ENCODE measurements at regions not wholly inside any gene's neighbourhood (a gene's known extent, or its start where the extent isn't known, plus 50 kb on each side); places are given as distances from the start of the nearest gene placed in this dataset.

DNA sequence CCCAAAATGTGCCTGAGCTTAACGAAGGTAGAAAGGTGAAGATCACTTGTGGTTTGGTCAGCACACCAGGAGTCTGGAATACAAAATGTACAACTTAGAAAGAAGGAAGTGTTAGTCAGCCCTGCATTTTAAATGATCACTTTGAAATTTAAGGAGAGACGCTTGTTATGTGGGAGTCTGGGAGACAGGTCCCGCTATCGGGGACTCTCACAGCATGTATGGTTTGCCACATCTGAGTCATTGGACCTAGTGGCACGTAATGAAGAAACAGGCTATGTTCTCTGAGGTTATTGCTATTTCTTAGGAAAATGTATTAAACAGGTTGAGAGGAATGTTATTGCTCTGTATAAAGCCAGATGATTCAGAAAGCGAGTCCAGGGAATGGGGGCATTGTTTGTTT is 2362.5 kb upstream of the WWC1 start:
- Histone ChIP-seq H3K27ac (ENCODE audit: low read depth, low read length) (no peak overlapping the region), H3K4me3 (ENCODE audit: low read depth in 1 of 5, low read length in 5 of 5) (no peak overlapping the region), H3K36me3 (ENCODE audit: control insufficient read depth in 5 of 5, insufficient read depth in 5 of 5, low read length in 5 of 5) (no peaks in the 10 kb centered on the region), H3K9ac (ENCODE audit: low read length in 5 of 5) (no peak overlapping the region), H3K9me3 (ENCODE audit: control insufficient read depth in 5 of 5, low read length in 5 of 5) (peaks cover 3 to 12% (median 6%) of the 10 kb centered on the region in 5 donors), H3K27me3 (ENCODE audit: control insufficient read depth in 5 of 5, insufficient read depth in 4 of 5, low read length in 5 of 5) (no peaks in the 10 kb centered on the region), H3K4me1 (ENCODE audit: control insufficient read depth in 5 of 5, insufficient read depth in 5 of 5, low read length in 5 of 5) (no peaks in the 10 kb centered on the region)

DNA sequence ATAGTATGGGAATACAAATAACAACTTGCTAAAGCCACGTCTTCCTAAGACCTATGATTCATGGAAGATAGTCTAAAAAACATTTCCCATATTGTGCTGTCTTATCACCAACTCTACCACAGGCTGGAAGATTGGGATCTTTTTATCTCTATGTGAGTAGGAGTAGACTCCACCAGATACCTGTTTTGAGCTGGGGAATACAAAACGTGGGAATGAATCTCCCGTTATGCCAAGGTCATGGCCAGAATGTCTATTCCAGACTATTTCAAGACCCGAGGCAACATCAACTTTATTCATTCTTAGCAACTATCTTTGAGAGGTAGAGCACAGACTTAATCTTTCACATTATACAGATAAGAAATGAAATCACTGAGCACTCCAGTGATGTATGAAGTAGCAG is 2350.9 kb upstream of the WWC1 start:
- Histone ChIP-seq H3K27ac (ENCODE audit: low read depth, low read length) (no peak overlapping the region), H3K27me3 (ENCODE audit: control insufficient read depth in 5 of 5, insufficient read depth in 4 of 5, low read length in 5 of 5) (no peaks in the 10 kb centered on the region)

DNA sequence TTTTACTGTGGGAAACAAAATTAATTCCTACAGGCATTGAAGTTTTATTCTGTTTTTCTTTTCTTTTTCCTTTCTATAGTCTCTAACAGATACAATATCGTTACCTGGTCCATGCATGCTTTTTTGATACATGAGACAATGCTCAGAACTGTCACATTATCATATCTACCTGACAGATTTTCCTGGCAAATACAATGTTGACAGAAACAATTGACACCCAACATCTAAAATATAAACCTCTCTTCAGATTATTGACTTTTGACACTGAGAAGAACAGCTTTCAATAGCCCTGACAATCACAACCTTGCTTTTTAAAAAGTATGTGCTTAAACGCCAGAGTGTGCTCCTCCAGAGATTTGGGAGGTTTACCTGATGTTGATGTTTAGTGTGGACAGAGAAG is 2334.6 kb upstream of the WWC1 start:
- Histone ChIP-seq H3K9me3 (ENCODE audit: control insufficient read depth in 5 of 5, low read length in 5 of 5) (no peaks in the 10 kb centered on the region), H3K27me3 (ENCODE audit: control insufficient read depth in 5 of 5, insufficient read depth in 4 of 5, low read length in 5 of 5) (no peaks in the 10 kb centered on the region), H3K36me3 (ENCODE audit: control insufficient read depth in 5 of 5, insufficient read depth in 5 of 5, low read length in 5 of 5) (no peaks in the 10 kb centered on the region), H3K4me1 (ENCODE audit: control insufficient read depth in 5 of 5, insufficient read depth in 5 of 5, low read length in 5 of 5) (no peaks in the 10 kb centered on the region), H3K9ac (ENCODE audit: low read length in 5 of 5) (no peak overlapping the region), H3K4me3 (ENCODE audit: low read depth in 1 of 5, low read length in 5 of 5) (no peak overlapping the region), H3K27ac (ENCODE audit: low read depth, low read length) (no peak overlapping the region)

More for the DNA sequence above, 2350.9 kb upstream of the WWC1 start:
- Histone ChIP-seq H3K4me3 (ENCODE audit: low read depth in 1 of 5, low read length in 5 of 5) (no peak overlapping the region), H3K4me1 (ENCODE audit: control insufficient read depth in 5 of 5, insufficient read depth in 5 of 5, low read length in 5 of 5) (no peaks in the 10 kb centered on the region), H3K9ac (ENCODE audit: low read length in 5 of 5) (no peak overlapping the region), H3K36me3 (ENCODE audit: control insufficient read depth in 5 of 5, insufficient read depth in 5 of 5, low read length in 5 of 5) (no peaks in the 10 kb centered on the region), H3K9me3 (ENCODE audit: control insufficient read depth in 5 of 5, low read length in 5 of 5) (no peaks in the 10 kb centered on the region)

DNA sequence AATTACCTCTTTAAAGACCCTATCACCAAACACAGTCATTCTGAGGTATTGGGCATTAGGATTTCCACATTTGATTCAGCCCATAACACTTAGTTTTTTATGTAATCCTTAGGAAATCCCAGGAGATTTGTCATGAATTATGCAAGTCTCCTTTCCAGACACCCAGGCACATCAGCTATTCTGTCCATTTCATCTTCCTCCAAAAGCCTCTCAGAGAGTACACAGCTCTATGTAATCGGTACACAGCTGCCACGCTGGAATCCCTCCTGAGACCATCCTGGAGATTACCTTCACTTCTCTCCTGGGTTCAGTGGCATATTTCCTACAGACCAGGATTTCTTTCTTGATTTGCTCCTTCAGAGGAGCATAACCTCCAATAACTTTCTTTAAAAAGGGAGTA is 2309.8 kb upstream of the WWC1 start:
- Histone ChIP-seq H3K9me3 (ENCODE audit: control insufficient read depth in 5 of 5, low read length in 5 of 5) (no peaks in the 10 kb centered on the region), H3K27ac (ENCODE audit: low read depth, low read length) (no peak overlapping the region), H3K36me3 (ENCODE audit: control insufficient read depth in 5 of 5, insufficient read depth in 5 of 5, low read length in 5 of 5) (no peaks in the 10 kb centered on the region), H3K4me3 (ENCODE audit: low read depth in 1 of 5, low read length in 5 of 5) (no peak overlapping the region), H3K9ac (ENCODE audit: low read length in 5 of 5) (no peak overlapping the region), H3K4me1 (ENCODE audit: control insufficient read depth in 5 of 5, insufficient read depth in 5 of 5, low read length in 5 of 5) (no peaks in the 10 kb centered on the region), H3K27me3 (ENCODE audit: control insufficient read depth in 5 of 5, insufficient read depth in 4 of 5, low read length in 5 of 5) (no peaks in the 10 kb centered on the region)

DNA sequence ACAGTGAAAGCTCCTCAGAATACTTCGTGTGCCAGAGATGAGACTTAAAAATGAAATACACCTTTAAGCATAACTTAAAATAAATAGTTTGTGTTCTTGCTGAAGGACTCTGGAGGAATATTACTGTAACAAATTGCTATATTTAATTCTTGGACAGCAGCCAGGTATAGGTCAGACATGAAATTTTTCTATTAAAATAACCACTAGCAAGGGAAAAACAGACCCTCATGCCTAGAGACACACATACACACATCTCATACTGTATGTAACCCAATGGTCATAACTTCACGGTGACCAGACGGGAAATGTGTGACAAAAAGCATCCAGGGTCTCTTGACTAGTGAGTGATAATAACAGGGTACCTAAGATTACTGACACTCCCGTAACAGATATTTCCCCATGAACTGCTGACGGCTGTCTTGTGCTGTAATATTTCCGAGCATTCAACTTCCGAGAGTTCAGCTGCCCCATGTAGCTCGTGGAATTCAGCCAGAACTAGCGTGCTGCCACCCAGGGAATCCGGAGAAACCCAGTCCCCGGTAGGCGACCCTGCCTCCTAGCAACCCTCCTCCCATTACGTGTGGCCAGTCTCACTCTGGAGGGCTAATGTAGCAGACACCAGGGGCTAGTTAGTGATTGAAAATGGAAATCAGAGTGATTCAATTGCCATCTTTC is 2295.1 kb upstream of the WWC1 start:
- no peak overlapping the region for H3K27ac ChIP-seq (ENCODE audit: low read depth, low read length)
- H3K9me3 ChIP-seq (ENCODE audit: control insufficient read depth in 5 of 5, low read length in 5 of 5), result peaks cover 0 to under 1% (median 0%) of the 10 kb centered on the region in 5 donors
- no peak overlapping the region for H3K9ac ChIP-seq (ENCODE audit: low read length in 5 of 5)
- H3K27me3 ChIP-seq (ENCODE audit: control insufficient read depth in 5 of 5, insufficient read depth in 4 of 5, low read length in 5 of 5), result no peaks in the 10 kb centered on the region
- no peak overlapping the region for H3K4me3 ChIP-seq (ENCODE audit: low read depth in 1 of 5, low read length in 5 of 5)
- H3K4me1 ChIP-seq (ENCODE audit: control insufficient read depth in 5 of 5, insufficient read depth in 5 of 5, low read length in 5 of 5), result no peaks in the 10 kb centered on the region
- H3K36me3 ChIP-seq (ENCODE audit: control insufficient read depth in 5 of 5, insufficient read depth in 5 of 5, low read length in 5 of 5), result no peaks in the 10 kb centered on the region

DNA sequence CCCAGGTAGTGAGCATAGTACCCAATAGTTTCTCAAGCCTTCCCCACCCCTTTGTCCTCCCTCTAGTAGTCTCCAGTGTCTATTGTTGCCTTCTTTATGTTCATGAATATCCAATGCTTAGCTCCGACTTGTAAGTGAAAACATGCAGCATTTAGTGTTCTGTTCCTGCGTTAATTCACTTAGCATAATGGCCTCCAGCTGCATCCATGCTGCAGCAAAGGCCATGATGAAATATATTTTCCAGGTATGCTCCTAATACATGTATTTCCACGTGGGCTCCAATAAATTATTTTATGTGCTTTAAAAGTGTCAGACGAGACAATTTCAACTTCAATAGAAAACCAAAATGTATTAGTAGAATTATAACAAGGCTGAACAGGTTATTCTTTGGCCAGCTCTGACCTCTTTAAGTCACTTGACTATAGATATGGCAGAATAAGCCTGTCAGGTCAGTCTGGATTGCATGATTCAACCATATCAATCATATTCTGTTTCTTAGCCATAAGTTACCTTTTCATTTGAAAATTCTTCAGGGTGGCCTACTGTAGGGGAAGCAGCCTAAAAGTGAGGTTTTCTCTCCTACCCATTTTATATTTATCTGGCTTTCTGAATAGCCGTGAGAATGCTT is 2291.6 kb upstream of the WWC1 start:
- no peak overlapping the region for H3K9ac ChIP-seq (ENCODE audit: low read length in 5 of 5)
- H3K36me3 ChIP-seq (ENCODE audit: control insufficient read depth in 5 of 5, insufficient read depth in 5 of 5, low read length in 5 of 5), result no peaks in the 10 kb centered on the region
- H3K4me1 ChIP-seq (ENCODE audit: control insufficient read depth in 5 of 5, insufficient read depth in 5 of 5, low read length in 5 of 5), result peaks cover 0 to 6% (median 3%) of the 10 kb centered on the region in 5 donors
- H3K27me3 ChIP-seq (ENCODE audit: control insufficient read depth in 5 of 5, insufficient read depth in 4 of 5, low read length in 5 of 5), result no peaks in the 10 kb centered on the region
- H3K9me3 ChIP-seq (ENCODE audit: control insufficient read depth in 5 of 5, low read length in 5 of 5), result no peaks in the 10 kb centered on the region
- H3K27ac ChIP-seq (ENCODE audit: low read depth, low read length), result no peak overlapping the region
- H3K4me3 ChIP-seq (ENCODE audit: low read depth in 1 of 5, low read length in 5 of 5), result no peak overlapping the region

DNA sequence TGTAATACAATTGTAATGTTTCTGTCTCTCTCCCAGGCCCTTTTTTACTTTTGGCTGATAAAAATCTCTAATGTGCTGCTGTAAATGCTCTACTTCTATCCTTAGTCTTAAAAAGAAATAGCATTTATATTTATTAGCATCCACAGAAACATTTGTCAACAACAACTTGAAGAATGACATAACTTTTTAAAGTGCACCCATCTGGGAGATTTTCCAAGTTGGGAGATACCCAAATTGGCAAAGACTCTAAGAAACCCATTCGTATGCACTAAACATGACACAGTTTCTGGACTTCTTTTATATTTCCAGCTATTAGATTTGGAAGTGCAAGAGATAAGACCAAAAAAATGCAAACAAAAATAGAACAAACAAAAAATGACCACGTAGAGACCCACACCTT is 2287.4 kb upstream of the WWC1 start:
- Histone ChIP-seq H3K36me3 (ENCODE audit: control insufficient read depth in 5 of 5, insufficient read depth in 5 of 5, low read length in 5 of 5) (no peaks in the 10 kb centered on the region), H3K9ac (ENCODE audit: low read length in 5 of 5) (no peak overlapping the region), H3K27me3 (ENCODE audit: control insufficient read depth in 5 of 5, insufficient read depth in 4 of 5, low read length in 5 of 5) (no peaks in the 10 kb centered on the region), H3K4me1 (ENCODE audit: control insufficient read depth in 5 of 5, insufficient read depth in 5 of 5, low read length in 5 of 5) (peaks cover 0 to 6% (median 3%) of the 10 kb centered on the region in 5 donors), H3K4me3 (ENCODE audit: low read depth in 1 of 5, low read length in 5 of 5) (no peak overlapping the region), H3K27ac (ENCODE audit: low read depth, low read length) (no peak overlapping the region), H3K9me3 (ENCODE audit: control insufficient read depth in 5 of 5, low read length in 5 of 5) (no peaks in the 10 kb centered on the region)

DNA sequence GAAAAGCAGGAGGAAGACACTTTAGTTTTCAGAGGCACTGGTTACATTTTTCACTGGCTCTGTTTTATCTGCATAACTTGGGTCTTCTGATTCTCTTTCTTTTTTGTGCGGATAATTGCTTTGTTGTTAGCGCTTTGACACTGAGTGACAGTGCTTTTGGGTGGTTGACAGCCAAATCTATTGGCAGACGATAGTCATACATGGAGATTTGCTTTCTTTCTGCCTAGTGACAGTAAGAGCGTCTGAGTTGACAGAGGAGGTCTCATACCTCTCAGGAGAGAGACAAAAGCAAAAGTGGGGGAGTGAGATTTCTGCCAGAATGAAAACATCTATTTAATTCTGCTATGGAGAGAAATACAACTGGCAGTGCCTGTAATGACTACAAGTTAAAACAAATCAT is 2278.0 kb upstream of the WWC1 start:
- H3K9me3 ChIP-seq (ENCODE audit: control insufficient read depth in 5 of 5, low read length in 5 of 5), result no peaks in the 10 kb centered on the region
- H3K27me3 ChIP-seq (ENCODE audit: control insufficient read depth in 5 of 5, insufficient read depth in 4 of 5, low read length in 5 of 5), result no peaks in the 10 kb centered on the region
- no peaks in the 10 kb centered on the region for H3K4me1 ChIP-seq (ENCODE audit: control insufficient read depth in 5 of 5, insufficient read depth in 5 of 5, low read length in 5 of 5)
- no peak overlapping the region for H3K27ac ChIP-seq (ENCODE audit: low read depth, low read length)
- no peak overlapping the region for H3K4me3 ChIP-seq (ENCODE audit: low read depth in 1 of 5, low read length in 5 of 5)
- H3K9ac ChIP-seq (ENCODE audit: low read length in 5 of 5), result no peak overlapping the region
- H3K36me3 ChIP-seq (ENCODE audit: control insufficient read depth in 5 of 5, insufficient read depth in 5 of 5, low read length in 5 of 5), result no peaks in the 10 kb centered on the region

DNA sequence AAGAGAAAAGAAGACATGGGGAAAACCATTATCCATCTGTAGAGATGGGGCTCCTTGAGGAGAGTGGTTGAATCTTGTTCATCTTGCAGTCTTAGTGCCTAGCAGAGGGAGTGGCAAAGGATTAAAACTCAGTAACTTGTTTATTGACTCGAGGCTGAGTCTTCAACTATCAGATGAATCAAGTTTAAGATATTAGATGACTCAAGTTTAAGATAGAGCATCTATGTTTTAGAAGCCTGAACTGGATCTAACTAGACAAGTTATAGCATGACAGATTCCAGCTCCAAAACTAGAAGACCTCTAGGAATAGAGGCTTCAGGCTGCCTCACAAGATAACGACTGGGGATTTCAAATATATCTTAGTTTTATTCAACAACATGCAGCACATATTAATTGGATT is 2277.2 kb upstream of the WWC1 start:
- H3K36me3 ChIP-seq (ENCODE audit: control insufficient read depth in 5 of 5, insufficient read depth in 5 of 5, low read length in 5 of 5), result no peaks in the 10 kb centered on the region
- H3K27ac ChIP-seq (ENCODE audit: low read depth, low read length), result no peak overlapping the region
- H3K4me3 ChIP-seq (ENCODE audit: low read depth in 1 of 5, low read length in 5 of 5), result no peak overlapping the region
- no peaks in the 10 kb centered on the region for H3K4me1 ChIP-seq (ENCODE audit: control insufficient read depth in 5 of 5, insufficient read depth in 5 of 5, low read length in 5 of 5)
- H3K9ac ChIP-seq (ENCODE audit: low read length in 5 of 5), result no peak overlapping the region
- no peaks in the 10 kb centered on the region for H3K27me3 ChIP-seq (ENCODE audit: control insufficient read depth in 5 of 5, insufficient read depth in 4 of 5, low read length in 5 of 5)
- no peaks in the 10 kb centered on the region for H3K9me3 ChIP-seq (ENCODE audit: control insufficient read depth in 5 of 5, low read length in 5 of 5)

DNA sequence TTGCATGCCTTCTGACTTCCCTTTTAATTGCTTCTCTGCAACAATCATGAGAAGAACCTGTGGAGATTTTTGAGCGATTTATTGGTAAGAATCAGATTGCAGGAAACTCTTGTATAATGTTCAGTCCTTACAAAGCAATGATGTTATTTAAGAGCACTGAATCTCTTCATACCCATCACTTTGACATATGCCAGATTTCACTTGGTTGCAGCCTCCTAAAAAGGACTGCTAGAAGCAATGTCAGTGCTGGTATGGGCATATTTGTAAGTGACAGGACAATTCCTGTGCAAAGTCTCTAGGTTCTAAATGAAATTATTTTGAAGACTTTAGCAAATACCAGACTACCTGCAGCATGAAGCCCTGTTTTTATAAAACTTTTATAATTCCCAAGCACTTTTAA is 2272.7 kb upstream of the WWC1 start:
- Histone ChIP-seq H3K4me3 (ENCODE audit: low read depth in 1 of 5, low read length in 5 of 5) (no peak overlapping the region), H3K9me3 (ENCODE audit: control insufficient read depth in 5 of 5, low read length in 5 of 5) (no peaks in the 10 kb centered on the region), H3K9ac (ENCODE audit: low read length in 5 of 5) (no peak overlapping the region), H3K27ac (ENCODE audit: low read depth, low read length) (no peak overlapping the region), H3K4me1 (ENCODE audit: control insufficient read depth in 5 of 5, insufficient read depth in 5 of 5, low read length in 5 of 5) (no peaks in the 10 kb centered on the region), H3K27me3 (ENCODE audit: control insufficient read depth in 5 of 5, insufficient read depth in 4 of 5, low read length in 5 of 5) (no peaks in the 10 kb centered on the region), H3K36me3 (ENCODE audit: control insufficient read depth in 5 of 5, insufficient read depth in 5 of 5, low read length in 5 of 5) (no peaks in the 10 kb centered on the region)

All from subcutaneous abdominal adipose tissue (tissue), 5 donors.